GM18520 (cell line): ENCODE measurements at regions not wholly inside any gene's neighbourhood (a gene's known extent, or its start where the extent isn't known, plus 50 kb on each side); places are given as distances from the start of the nearest gene placed in this dataset.

Source experiments
- ATAC-seq: cut with Tn5 transposase; IDR thresholded peaks from one replicate; pipeline ENCODE4 v1.9.1; 2021; ENCODE audit not compliant: unreplicated experiment

DNA sequence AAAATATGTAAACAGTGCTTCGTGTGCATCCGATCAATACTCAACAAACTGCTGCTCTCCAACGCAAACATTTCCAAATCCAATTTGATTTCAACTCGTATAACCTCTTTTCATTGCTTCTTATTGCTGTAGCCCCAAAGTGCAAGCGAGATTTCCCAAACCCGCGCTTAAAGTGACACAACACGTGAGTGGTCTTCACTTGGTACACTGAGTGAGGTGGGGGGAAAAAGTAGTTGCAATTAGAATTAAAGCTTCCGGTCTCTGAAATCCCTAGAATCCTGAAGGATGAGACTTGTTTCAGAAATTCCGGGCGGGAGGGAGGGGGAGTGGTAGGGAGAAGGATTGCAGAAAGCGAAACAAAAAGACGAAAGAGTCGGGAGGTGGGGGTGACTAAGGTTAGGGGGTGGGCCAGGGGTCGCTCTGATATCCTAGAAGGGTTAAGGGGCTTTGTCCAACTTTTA is 387.5 kb downstream of the BCAT1 start:
- no peak for ATAC-seq

DNA sequence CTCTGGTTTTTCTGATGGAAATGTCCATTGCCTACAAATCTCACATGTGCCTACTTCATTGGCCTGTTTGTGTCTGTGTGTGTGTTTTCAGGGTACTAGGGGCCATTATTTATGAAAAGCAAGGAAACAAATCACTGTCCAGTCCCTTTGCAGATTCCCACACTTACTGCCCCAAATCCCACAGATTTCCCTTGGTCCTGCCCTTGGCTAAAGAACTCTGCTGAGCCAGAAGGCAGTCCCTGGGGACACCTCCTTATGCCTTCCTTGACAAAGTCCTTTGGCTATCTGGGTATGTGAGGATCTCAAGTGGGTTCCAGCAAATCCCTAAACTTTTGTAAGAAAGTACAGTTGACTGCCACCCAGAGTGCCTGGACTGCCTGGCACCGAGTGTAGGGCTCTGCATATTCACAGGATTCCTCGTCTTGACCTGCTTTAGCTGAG is 388.1 kb downstream of the BCAT1 start:
- no peak for ATAC-seq

DNA sequence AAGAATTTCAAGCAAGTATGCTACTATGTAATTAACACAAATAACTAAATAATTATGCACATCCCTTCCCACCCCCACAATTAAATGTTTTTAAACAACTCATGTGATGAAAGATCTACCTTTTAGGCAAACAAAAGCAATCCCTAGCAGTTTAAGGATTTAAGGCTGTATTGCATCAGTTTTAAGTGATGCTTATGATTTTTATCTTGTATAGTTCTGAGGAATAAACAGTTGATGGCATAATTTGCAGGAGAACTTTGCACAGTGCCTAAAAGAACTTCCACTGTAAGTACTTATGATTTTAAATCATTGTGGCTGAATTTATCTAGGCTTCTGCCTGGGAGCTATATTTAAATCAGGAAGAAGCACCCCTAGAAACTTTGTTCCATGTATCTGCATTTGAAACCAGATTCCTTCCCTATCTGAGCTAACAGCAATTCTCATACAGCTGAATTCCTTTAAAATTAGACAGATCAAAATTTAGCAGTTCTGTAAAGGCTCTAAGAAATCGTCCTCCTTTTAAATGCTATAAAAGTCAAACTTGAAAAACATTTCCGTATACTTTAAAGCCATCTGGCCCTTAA is 388.6 kb downstream of the BCAT1 start:
- no peak for ATAC-seq

DNA sequence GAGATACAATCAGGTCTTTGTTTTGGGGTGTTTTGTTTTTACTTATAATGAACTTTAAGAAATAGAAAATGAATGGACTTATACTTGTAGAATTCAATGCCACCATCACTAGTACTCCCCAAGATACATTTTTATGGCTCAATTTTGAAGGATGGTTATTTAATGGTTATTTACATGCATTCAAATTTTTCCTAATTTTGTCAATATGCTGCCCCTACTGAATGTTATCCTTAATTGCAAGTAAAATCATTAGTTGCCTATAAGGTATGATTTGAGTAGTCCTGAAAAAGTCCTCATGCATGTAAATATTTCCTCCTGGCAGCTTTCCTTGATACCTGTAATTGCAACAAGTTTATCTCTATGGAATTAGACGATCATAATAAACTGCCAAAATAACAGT is 391.2 kb downstream of the BCAT1 start:
- ATAC-seq, result no peak

DNA sequence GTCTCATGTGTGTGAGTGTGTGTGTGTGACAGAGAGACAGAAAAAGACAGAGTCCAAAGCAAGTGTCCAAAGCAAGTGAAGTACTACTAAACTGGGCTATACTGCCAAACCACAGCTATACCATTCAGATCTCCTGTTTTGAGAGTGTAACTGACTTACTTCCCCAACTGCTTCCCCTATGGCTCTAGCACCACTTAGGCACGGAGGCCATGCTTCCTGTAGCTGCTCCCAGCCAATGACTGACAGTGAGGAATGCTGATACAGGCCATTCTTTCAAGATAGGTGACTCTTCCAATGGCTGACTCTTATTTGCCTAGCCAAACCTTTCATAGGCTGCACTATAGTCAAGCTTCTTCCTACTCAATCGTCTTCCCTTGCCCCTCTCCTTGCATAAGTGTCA is 393.2 kb downstream of the BCAT1 start:
- no peak for ATAC-seq

DNA sequence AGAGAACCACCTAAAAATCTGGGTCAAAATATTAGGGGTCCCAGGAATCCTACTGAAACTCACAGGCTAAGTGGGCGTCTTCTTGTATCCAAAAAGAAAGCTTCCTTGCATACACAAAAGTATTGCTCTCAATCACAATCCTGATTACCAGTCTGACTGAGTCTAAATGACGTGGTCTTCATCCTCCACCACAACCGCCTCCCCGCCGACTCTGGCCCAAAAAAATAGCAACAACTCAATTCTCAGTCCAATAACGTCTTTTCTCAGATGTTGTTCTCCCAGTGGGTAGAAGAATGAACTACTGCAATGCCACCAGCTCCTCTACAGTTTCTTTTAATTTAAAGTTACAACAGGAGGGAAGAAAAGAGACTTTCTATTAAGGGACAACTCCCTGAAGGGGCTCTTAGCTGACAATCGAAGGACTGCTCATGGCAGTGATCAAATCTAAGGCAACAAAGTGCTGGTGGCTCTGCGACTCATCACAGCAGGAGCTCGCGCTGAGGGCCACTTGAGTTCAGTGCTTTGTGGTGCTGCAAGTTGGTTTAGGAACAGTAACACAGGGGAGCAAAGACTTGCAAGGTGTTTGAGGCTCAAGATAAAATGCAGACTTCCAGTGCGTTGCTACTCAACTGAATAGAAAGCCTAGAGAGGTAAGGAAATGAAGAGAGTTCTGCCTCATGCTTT is 394.1 kb downstream of the BCAT1 start:
- no peak for ATAC-seq

DNA sequence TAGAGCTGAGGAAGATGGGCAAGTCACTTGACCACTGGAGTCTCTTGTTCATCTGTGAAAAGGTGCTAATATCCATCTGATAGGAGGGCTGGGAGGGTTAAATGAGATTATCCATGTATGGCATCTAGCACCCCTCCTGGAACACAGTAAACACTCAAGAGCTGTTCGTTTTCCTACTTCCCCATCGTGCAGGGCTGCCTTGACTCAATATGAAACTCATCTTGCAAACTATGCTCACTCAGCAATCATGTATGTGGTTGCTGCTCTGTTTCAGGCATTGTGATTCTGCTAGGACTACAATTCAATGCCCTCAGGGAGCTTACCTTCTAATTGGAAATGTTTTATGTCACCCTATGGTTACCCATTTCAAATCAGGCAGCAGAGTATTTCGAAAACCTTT is 395.6 kb downstream of the BCAT1 start:
- ATAC-seq, result no peak

DNA sequence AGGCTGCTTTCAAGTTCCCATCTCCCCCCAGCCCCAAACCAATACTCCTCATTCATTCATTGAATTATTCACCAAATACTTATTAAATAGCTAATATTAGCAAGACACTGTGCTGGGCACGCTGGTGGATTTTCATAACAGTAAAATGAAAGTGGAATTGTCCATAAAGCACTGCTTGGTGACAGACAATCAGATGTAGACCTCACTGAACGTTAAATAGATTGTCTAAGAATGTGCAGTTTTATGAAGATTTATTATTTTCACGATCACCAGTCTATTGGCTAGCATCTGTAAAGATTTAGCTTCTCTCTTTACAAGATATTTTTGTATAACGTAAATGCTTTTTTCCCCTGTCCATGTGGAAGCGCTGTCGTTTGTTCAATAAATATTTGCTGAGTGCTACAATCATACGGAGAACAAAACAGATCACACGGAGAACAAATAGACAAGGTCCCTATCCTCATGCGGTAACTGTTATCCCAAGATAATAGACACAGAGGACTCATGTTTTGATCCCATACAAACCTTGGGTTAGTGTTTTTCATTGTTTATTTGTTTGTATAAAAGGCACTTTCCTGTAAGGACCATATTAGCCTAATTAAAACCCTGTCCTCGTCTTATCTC is 397.6 kb downstream of the BCAT1 start:
- ATAC-seq, result no peak

DNA sequence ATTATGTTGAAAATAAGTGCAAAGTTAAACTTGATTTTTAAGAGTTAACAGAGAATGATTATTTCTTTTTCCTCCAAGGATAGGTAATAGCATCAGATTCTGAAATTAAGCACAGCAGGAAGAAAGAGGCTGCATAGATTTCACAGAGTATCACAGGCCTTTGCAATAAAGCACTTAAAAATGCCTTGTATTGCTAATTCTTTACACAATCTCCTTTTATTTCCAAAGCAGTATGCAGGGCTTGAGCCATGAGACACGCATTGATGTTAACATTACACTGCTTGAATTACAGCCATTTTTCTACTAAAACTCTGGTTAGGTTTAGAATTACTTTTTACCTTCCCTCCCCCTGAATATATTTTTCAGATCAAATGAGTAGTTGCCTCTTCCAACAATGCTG is 398.3 kb downstream of the BCAT1 start:
- ATAC-seq, result no peak

DNA sequence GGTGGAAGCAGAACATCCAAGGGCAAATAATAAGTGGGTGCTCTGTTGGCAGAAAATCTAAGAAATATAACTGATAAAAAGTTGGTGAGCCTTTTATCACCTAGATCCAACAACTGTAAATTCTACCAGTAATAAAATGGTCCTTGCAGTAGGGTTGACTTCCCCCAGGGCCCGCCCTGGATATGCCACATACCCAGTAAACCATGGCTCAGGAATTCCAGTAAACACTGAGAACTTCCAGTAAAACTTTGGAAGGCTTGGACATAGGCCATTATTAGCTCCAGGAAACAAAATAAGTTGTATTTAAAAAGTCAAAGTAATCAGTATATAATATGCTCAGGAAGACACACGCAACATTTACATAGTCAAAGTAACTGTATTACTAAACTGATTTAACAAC is 402.2 kb downstream of the BCAT1 start:
- no peak for ATAC-seq

DNA sequence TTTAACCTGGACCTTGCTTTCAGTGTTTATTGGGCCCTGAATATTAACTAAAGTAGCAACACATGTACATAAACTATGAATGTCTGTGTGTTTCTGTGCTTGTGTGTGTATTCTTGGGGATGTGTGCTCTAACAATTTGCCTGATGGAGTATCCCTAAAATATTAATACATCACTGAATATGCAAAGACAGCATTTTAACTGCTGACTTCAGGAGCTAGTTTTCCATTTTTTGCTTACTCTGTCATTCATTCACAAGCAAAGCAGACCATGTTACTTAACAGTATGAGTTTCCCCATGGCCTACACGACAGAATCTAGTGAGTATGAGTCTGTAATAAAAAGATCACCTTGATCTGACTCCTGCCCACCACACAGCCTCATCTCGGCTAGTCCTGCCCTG is 402.8 kb downstream of the BCAT1 start:
- no peak for ATAC-seq

DNA sequence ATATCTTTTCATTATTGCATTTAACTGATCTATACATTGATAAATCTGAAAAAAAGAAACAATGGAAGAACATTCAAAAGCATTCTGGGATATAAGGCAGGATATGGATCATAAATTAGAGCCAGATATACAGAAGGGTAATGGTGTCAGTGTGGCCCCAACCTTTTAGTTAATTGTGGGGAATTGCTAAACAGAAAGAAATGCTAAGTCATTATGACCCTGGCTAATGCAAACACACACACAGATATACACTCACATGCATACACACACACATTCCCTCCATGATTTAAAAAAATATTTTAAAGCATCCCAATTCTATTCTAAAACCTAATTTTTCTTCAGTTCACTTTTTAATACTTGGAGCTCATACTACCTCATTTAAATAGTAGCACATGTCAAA is 404.5 kb downstream of the BCAT1 start:
- ATAC-seq, result no peak

DNA sequence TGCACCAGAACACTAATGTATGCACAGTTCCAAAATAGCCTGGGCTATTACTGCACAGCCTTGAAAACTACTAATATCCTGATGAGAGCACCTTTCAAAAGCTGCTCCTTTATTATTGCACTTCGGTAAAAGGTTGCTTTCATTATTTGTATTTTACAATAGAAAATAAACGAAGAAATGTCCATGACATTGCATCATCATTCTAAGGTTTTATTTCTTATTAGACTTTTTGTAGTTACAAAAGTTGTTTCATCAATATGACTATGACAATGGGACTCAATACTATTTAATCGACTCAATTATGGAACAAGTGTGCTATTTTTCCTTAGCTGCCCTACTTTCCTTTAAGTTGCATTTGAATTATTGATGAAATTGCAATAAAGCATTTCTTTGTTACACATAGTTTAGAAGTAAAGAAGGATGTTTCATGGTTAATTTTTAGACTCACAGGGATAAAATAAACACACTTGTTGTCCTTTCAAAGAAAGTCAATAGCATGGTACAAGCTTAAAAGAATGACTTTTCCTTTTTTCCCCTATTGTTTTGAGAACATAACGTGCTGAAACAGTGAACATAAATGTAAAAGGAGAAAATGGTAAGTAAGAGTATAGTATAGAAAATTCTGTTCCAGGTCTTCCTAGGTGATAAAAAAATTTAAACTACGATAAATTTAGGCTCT is 407.6 kb downstream of the BCAT1 start:
- no peak for ATAC-seq

DNA sequence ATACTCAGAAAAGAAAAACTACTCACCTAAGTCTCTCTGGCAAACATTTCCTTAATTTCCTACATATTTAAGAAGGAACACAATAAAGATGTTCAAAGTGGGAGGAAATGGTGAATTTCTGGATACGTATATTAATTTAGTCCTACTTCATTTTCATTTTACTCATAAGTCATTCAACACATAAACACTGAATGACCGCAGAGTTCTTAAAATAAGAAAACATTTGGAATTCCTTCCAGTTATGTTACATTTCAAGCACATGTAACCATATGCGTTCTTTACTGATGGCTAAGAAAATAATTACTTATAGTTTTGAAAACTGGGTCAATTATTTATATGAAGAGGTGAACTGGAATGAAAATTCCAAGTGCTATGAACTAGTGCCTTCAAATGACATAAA is 409.3 kb downstream of the BCAT1 start:
- ATAC-seq, result no peak

DNA sequence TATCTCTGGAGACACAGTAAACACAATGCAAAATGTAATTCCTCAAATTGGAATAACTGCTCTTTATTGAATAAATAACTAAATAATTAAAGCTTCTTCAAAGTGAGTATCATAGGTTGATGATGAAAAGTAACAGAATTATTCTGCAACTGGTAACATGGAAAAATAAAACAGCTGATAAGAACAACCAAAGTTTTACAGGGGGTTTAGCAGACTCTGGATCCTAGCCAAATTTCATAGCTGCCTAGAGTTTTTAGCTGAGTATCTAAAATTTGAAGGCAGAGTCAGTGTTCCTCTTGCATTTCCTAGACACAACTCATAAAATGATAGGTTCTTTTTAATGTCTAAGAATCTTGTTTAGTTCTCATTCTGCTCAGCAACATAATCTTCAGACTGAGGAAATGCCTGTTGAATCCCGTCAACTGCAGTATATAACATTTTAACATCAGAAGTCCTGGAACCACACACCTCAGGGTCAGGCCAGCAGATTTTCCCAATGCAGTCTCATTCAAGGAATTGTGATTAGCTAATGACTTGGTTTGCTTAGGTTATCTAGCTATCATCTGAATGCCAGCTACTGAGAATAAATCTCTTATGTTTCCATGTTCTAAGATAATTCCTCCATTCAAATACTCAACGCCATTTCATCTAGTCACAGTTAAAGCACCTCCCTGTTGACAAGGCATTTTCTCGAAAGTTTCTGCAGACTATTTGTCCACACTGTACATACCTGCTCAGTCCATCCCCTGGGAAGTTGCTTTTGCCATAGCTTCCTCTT is 411.6 kb downstream of the BCAT1 start:
- no peak for ATAC-seq

DNA sequence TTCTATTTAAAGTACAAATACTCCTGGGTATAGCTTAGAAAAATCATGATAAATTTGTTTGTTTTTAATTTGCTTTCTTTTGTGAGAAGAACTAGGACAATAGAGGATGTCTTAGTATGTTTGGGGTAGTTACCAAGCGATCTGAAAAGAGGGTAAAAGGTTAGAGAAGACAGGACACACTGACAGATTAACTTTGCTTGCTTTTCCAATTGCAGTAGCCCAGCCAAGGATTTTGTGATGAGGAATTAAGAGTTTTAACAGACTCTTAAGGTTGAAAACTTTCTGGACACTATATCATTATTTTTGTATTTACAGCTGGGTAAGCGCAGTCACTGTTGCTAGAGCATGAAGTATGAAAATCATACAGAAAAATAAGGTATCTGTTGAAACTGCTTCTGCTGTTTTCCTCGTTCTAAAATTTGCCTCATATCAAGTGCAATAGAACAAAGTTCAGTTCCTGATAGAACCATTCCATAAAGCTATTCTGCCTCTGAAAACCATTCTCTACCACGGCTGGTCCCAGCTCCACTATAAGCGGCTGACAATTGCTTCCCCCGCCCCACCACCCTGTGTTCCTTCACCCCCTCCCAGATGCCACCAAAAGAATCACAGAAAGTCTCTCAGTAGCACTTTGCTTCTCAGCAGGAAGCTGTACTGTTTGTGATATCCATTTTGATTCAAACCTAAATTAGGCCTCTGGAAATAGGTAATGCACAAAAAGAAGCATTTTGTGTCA is 413.4 kb downstream of the BCAT1 start:
- ATAC-seq, result no peak

DNA sequence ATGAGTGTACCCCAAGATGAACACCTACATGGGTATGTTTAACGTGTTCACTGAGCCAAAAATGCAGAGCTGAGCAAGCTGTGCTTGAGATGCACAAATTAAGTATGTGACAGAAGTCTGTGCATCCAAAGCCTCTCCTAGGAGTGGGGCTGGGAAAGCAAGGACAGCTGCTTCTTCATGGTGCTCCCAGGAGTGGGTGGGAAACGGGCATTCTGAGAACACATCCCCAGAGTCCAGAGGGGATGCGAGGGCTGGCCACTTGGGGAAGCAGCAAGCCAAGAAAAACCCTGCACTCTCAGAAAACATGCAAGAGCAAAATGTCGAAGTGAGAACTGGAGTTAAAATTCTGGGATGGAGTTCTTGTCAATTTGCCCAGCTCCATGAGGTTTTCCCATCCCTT is 414.3 kb downstream of the BCAT1 start:
- no peak for ATAC-seq

DNA sequence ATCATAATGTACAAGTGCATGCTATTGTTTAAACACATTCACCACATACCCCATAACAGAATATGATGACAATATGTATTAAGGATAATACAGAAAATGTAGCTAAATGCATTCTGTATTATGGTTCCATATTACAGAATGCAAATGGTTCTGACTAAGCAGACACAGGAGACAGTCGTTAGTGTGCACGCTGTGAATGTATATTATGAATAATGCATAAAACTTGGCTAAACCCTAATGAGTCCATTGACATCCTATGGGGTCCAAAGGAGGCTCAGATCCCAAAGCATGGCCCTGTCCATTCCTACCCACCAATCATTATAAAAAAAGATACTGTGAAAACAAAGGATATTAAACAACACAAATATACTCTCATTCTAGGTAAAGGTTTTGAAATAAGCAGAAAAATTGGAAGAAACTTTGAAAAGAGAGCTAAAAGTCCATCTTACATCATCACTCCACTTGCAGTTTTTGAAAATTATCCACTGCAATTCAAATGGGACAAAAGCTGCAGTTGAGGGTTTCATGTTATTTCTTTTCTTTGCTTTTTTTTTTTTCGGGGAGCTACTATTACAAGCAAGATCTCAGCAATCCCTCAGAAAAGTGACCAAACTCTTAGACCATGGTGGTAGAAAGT is 415.1 kb downstream of the BCAT1 start:
- ATAC-seq, result no peak

DNA sequence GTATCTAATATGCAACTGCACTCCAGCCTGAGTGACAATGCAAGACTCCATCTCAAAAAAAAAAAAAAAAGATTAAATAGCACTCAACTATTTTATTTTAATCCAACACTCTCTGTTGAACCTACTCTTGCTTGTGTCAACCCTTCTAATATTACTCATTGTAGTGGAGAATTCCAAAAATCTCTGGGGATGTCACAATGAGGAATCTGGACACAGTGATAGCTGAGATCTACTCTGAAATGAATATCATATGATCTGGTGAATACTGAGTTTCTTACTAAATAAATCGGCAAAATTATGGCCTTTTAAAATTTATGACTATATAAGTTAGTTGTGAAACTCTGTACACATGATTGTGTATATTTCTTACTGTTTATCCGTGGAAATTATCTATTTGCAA is 418.2 kb downstream of the BCAT1 start:
- ATAC-seq, result no peak

DNA sequence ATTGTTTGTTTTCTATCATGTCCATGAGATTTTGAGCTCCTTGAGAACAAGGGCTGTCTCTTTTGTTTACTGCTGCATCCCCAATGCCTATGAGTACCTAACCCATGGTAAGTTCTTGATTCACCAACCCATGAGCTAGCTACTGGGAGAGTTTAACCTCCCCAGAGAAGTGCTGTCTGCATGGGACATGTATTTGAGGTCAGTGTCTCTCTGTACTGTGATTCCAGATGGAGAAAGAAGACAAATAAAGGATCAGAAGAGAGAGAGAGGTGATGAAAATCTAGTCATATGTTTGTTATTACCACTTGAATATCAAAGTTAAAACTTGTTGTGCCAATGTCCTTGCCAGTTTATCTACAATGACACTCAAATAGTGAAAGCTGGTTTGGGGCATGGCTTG is 421.8 kb downstream of the BCAT1 start:
- no peak for ATAC-seq
